Suprapubic skin (tissue), 4 donors: ENCODE measurements at regions not wholly inside any gene's neighbourhood (a gene's known extent, or its start where the extent isn't known, plus 50 kb on each side); places are given as distances from the start of the nearest gene placed in this dataset.

Source experiments
- POLR2A ChIP-seq, 2 donors: fragments of 450-650 bp; IDR thresholded peaks; one replicate each; pipeline ENCODE4 v1.6.1; 2017; ENCODE audit warnings: antibody characterized with exemption in 2 of 2, mild to moderate bottlenecking in 2 of 2, moderate library complexity in 2 of 2
- POLR2AphosphoS5 ChIP-seq, 3 donors: sonication (generic); formaldehyde crosslinking; IDR thresholded peaks; one replicate each; pipeline ENCODE4 v1.6.1; 2017; ENCODE audit warnings: antibody characterized with exemption in 3 of 3
- TF ChIP-seq, protein P1 (sequence below), 2 donors: fragments of 200-600 bp in 1 of 2; fragments of 450-650 bp in 1 of 2; sonication (generic) in 1 of 2; IDR thresholded peaks; one replicate each; pipeline ENCODE4 v1.5.1; 2016 to 2019; ENCODE audit warnings: antibody characterized with exemption in 2 of 2, mild to moderate bottlenecking in 1 of 2, moderate library complexity in 1 of 2

DNA sequence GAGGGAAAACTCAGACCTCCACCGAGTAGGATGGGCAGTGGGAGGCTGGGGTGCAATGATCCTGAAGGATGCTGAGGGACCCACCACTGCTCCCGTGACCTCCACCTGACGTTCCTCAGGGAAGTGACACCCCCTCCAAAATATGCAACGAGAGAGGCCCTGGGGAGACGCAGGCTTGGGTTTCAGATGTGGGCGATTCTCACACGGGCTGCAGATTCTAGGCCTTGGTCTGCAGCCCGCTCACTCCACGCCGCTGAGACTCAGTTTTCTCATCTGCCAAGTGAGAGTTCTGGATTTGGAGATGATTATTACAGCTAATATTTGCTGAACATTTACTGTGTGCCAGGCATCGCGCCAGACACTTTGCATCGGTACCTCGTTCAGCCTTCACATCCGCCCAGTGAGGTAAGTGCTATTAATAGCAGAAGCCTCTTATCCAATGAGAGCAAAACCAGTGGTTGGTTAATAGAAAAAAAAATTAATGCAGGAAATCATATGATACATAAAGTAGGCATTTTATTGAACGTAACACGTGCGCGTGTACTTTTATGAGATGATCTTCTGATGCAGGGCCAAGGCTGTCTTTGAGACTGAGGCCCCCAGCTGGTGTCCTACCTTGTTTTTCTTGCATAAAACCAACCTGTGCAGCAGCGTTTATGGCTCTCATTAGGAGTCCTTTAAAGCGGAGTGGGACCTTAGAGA lies 102.0 kb upstream of the RUNX3 start:
- TF ChIP-seq, protein P1, sequence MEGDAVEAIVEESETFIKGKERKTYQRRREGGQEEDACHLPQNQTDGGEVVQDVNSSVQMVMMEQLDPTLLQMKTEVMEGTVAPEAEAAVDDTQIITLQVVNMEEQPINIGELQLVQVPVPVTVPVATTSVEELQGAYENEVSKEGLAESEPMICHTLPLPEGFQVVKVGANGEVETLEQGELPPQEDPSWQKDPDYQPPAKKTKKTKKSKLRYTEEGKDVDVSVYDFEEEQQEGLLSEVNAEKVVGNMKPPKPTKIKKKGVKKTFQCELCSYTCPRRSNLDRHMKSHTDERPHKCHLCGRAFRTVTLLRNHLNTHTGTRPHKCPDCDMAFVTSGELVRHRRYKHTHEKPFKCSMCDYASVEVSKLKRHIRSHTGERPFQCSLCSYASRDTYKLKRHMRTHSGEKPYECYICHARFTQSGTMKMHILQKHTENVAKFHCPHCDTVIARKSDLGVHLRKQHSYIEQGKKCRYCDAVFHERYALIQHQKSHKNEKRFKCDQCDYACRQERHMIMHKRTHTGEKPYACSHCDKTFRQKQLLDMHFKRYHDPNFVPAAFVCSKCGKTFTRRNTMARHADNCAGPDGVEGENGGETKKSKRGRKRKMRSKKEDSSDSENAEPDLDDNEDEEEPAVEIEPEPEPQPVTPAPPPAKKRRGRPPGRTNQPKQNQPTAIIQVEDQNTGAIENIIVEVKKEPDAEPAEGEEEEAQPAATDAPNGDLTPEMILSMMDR (IDR thresholded peaks at IDR 0.05) = no peak
- TF ChIP-seq POLR2AphosphoS5 (IDR thresholded peaks at IDR 0.05) (no peak), POLR2A (IDR thresholded peaks at IDR 0.05) (no peak)
